ENCODE measurements at regions not wholly inside any gene's neighbourhood (a gene's known extent, or its start where the extent isn't known, plus 50 kb on each side); places are given as distances from the start of the nearest gene placed in this dataset.

DNA sequence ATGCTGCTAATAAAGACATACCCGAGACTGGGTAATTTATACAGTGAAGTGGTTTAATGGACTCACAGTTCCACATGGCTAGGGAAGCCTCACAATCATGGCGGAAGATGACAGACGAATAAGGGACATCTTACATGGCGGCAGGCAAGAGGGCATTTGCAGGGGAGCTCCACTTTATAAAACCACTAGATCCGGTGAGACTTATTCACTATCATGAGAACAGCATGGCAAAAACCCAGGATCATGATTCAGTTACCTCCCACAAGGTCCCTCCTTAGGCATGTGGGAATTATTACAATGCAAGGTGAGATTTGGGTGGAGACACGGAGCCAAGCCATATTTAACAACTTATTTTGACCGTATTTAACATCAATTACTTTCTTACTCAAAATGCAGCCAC lies 739.0 kb downstream of the NCAM2 start:
- Histone ChIP-seq H3K27me3 (no peaks in the 10 kb centered on the region), H3K9me3 (no peaks in the 10 kb centered on the region), H3K27ac (no peak overlapping the region), H3K4me1 (no peaks in the 10 kb centered on the region), H3K36me3 (peaks cover 7% of the 10 kb centered on the region), H3K4me3 (no peak overlapping the region)
- DNase-seq (ENCODE audit: low spot score in 2 of 2) = no peak
- no peak for TF ChIP-seq POLR2A (IDR thresholded peaks at IDR 0.05)
- TF ChIP-seq, protein P1, sequence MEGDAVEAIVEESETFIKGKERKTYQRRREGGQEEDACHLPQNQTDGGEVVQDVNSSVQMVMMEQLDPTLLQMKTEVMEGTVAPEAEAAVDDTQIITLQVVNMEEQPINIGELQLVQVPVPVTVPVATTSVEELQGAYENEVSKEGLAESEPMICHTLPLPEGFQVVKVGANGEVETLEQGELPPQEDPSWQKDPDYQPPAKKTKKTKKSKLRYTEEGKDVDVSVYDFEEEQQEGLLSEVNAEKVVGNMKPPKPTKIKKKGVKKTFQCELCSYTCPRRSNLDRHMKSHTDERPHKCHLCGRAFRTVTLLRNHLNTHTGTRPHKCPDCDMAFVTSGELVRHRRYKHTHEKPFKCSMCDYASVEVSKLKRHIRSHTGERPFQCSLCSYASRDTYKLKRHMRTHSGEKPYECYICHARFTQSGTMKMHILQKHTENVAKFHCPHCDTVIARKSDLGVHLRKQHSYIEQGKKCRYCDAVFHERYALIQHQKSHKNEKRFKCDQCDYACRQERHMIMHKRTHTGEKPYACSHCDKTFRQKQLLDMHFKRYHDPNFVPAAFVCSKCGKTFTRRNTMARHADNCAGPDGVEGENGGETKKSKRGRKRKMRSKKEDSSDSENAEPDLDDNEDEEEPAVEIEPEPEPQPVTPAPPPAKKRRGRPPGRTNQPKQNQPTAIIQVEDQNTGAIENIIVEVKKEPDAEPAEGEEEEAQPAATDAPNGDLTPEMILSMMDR (IDR thresholded peaks at IDR 0.05) = no peak
- TF ChIP-seq POLR2AphosphoS5 (IDR thresholded peaks at IDR 0.05) = no peak
- intact Hi-C loops (cut with DNase I; ENCODE audit: low total_unique reads) = no loop called here

DNA sequence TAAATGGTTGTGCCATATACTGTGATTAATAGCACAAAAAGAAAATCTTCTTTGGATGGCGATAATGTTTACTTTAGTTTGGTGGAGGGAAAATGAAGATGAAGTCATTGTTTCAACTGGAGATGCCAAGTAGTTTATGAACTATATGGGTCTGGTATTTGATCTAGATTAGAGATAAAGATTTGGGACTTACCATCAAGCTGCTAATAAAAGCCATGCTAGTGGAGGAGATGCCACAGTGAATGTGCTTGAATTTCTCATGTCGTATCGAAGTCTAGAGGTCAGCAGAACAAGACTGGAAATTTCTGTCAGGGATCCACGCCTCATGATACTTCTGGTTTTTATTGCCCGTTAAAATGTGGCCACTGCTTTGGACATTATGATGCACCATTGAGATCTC lies 742.0 kb downstream of the NCAM2 start:
- intact Hi-C loops (cut with DNase I; ENCODE audit: low total_unique reads) = no loop called here
- TF ChIP-seq, protein P1 (IDR thresholded peaks at IDR 0.05) = no peak
- no peak for TF ChIP-seq POLR2A (IDR thresholded peaks at IDR 0.05)
- TF ChIP-seq POLR2AphosphoS5 (IDR thresholded peaks at IDR 0.05) = no peak
- Histone ChIP-seq H3K4me3 (no peak overlapping the region), H3K27me3 (no peaks in the 10 kb centered on the region), H3K27ac (no peak overlapping the region), H3K36me3 (peaks cover 2% of the 10 kb centered on the region), H3K4me1 (no peaks in the 10 kb centered on the region), H3K9me3 (no peaks in the 10 kb centered on the region)
- DNase-seq (ENCODE audit: low spot score in 2 of 2) = no peak

DNA sequence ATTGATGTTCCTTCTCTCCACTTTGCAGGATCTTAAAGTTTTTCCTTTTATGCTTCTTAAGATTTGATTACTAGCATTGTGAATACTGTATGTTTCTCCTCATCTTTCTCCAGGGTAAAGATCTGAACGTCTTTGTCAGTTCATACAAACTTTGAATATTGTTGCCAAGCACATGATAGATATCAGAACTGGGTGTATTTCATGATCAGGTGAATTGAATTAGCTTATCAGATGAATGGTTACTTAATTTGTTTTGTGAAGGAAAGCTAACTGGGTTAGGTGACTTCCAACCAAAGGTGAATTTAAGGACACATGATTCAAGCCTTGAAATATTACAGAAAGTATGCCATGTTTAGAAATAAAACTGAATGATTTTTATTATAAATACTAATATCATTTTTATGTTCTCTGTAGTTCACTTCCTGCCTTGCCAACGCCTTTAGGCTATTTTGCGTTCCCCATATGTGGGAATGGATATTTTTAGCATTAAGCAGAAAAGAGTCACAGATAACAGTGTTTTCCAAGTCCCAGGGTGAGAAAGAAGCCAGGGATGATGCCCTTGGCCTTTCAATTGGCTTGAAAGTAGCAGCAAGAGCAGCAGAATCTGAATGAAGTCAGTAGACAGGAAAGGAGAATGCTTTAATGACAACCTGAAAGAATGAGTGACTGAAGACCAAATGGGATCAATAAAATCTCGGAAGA lies 752.1 kb downstream of the NCAM2 start:
- Histone ChIP-seq H3K4me3 (no peak overlapping the region), H3K27me3 (no peaks in the 10 kb centered on the region), H3K9me3 (peaks cover 0 to 4% of the 10 kb centered on the region in 2 donors), H3K4me1 (no peaks in the 10 kb centered on the region), H3K27ac (no peak overlapping the region), H3K36me3 (no peaks in the 10 kb centered on the region)
- intact Hi-C loops (cut with DNase I; ENCODE audit: low total_unique reads) = loop anchor here (5.0 kb wide), 1 partner anchor 297 kb away; no protein-coding TSS in a partner anchor
- DNase-seq (ENCODE audit: low spot score in 2 of 2) = no peak
- no peak for TF ChIP-seq POLR2A (IDR thresholded peaks at IDR 0.05)
- TF ChIP-seq, protein P1 (IDR thresholded peaks at IDR 0.05) = no peak
- no peak for TF ChIP-seq POLR2AphosphoS5 (IDR thresholded peaks at IDR 0.05)

DNA sequence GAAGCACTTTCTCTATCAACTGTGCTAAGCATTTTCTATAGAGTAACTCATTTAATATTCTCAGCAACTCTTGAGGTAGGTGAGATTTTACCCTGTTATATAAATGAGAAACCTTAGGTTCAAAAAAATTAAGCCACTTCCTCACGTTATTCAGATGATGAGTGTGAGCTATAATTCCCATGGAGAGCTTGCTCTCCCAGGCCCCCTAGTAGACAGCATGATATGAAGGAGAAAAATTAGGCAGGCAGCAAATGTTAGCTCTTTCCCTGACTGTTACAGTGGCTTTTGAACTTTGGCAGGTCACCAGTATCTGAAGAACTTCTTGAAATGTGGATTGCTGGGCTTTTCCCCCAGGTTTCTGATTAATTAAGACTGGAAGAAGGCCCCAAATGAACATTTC lies 753.1 kb downstream of the NCAM2 start:
- no peaks in the 10 kb centered on the region for H3K4me1 ChIP-seq
- TF ChIP-seq, protein P1 (IDR thresholded peaks at IDR 0.05) = peak in 1 of 3 donors; percentile 20
- no peak for TF ChIP-seq POLR2AphosphoS5 (IDR thresholded peaks at IDR 0.05)
- H3K9me3 ChIP-seq = no peaks in the 10 kb centered on the region
- intact Hi-C loops (cut with DNase I; ENCODE audit: low total_unique reads) = loop anchor here (5.0 kb wide), 1 partner anchor 296 kb away; no protein-coding TSS in a partner anchor
- no peaks in the 10 kb centered on the region for H3K27me3 ChIP-seq
- no peak overlapping the region for H3K4me3 ChIP-seq
- no peak overlapping the region for H3K27ac ChIP-seq
- DNase-seq (ENCODE audit: low spot score in 2 of 2) = no peak
- no peaks in the 10 kb centered on the region for H3K36me3 ChIP-seq

DNA sequence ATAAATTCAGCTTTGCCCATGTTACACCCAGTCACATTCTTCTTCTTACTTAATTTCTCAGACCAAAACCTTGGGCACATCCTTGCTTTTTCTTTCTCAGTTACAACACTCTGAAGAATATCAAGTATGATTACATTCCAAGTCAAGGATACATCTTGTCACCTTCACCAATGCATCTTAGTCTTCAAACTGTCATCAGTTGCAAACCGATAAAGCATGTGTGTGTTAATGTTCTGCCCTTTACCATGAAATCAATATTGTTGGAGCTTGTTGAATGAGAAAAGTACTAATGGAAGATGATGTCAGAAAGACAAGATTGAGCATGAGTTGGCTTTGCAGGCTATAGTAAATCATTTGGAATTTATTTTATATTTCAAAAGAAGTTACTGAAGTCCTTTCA lies 764.6 kb downstream of the NCAM2 start:
- H3K36me3 ChIP-seq = no peaks in the 10 kb centered on the region
- H3K27me3 ChIP-seq = no peaks in the 10 kb centered on the region
- H3K9me3 ChIP-seq = no peaks in the 10 kb centered on the region
- DNase-seq (ENCODE audit: low spot score in 2 of 2) = no peak
- intact Hi-C loops (cut with DNase I; ENCODE audit: low total_unique reads) = no loop called here
- no peaks in the 10 kb centered on the region for H3K4me1 ChIP-seq
- H3K27ac ChIP-seq = no peak overlapping the region
- H3K4me3 ChIP-seq = no peak overlapping the region
- TF ChIP-seq POLR2AphosphoS5 (IDR thresholded peaks at IDR 0.05) = no peak
- no peak for TF ChIP-seq POLR2A (IDR thresholded peaks at IDR 0.05)
- TF ChIP-seq, protein P1 (IDR thresholded peaks at IDR 0.05) = no peak

Measured in breast epithelium (tissue), 4 donors.